Body of pancreas (tissue), 4 donors: ENCODE measurements at regions not wholly inside any gene's neighbourhood (a gene's known extent, or its start where the extent isn't known, plus 50 kb on each side); places are given as distances from the start of the nearest gene placed in this dataset.

Source experiments
- ATAC-seq: fragments of 150-250 bp; one replicate; pipeline ENCODE4 v1.9.1; 2016
- DNase-seq, 4 donors: peaks; one replicate each; pipeline ENCODE4 v3.0.0-alpha.2; 2019
- H3K27ac ChIP-seq, 4 donors: fragments of 200-600 bp; sonication (generic); 1 replicate in 3 of 4; 2 replicates in 1 of 4; pipeline versions ENCODE4 v1.5.1 to v1.6.1; 2016 to 2019; ENCODE audit warnings: mild to moderate bottlenecking in 1 of 4, mixed read lengths in 1 of 4, moderate library complexity in 1 of 4
- H3K27me3 ChIP-seq, 2 donors: fragments of 200-600 bp; sonication (generic); one replicate each; pipeline ENCODE4 v1.6.0; 2016; ENCODE audit warnings: mild to moderate bottlenecking in 1 of 2
- H3K36me3 ChIP-seq, 2 donors: fragments of 200-600 bp; sonication (generic); replicated peaks in 1 of 2; 2 replicates each; pipeline ENCODE4 v1.5.1; 2016; ENCODE audit warnings: low read depth in 2 of 2; ENCODE audit not compliant: insufficient read depth in 1 of 2
- H3K4me1 ChIP-seq: fragments of 200-600 bp; sonication (generic); one replicate; pipeline ENCODE4 v1.6.0; 2016
- H3K4me3 ChIP-seq, 2 donors: fragments of 200-600 bp; sonication (generic); 1 replicate in 1 of 2; 2 replicates in 1 of 2; pipeline ENCODE4 v1.5.1; 2016 to 2019
- H3K9me3 ChIP-seq, 3 donors: fragments of 200-600 bp; sonication (generic); 1 replicate in 2 of 3; 2 replicates in 1 of 3; pipeline ENCODE4 v1.5.1; 2016
- POLR2A ChIP-seq, 3 donors: fragments of 450-650 bp; IDR thresholded peaks; one replicate each; pipeline ENCODE4 v1.6.1; 2016; ENCODE audit warnings: antibody characterized with exemption in 3 of 3, mild to moderate bottlenecking in 2 of 3
- WGBS, 2 donors: methylation state at CpG; one replicate each; pipeline ENCODE4 v1.1.5; 2017; 5-methylcytosine and 5-hydroxymethylcytosine counted together
- intact Hi-C: fragments of 100-400 bp; cut with DNase I; formaldehyde crosslinking; loops from one replicate; pipeline ENCODE4 v1.15.1; 2023
- TF ChIP-seq, protein P1 (sequence below), 7 experiments: fragments of 450-650 bp in 4 of 7; fragments of 200-600 bp in 3 of 7; sonication (generic) in 3 of 7; IDR thresholded peaks; one replicate each; pipeline ENCODE4 v1.5.1; 2016 to 2019; ENCODE audit warnings: antibody characterized with exemption in 7 of 7

DNA sequence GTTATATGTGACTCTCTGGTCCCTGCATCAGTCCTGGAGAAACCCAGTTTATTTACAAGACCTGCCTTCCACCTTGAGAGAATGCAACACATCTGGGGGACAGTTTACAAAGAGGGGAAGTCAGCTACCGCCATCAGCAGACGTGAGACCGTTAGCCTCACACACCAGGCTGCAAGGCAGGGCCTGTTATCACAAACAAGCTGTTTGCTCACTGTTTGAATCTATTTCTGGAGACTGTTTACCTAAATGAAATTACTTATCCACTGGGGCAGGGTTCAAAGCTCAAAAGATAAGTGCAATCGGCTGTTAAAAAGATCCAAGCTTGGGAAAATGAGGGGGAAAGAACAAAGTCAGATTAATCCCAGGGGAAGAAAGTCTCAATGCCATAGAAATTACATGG is 134.4 kb downstream of the ZNF281 start:
- DNase-seq: peak; percentile 24 to 66 (median 34)
- WGBS, 2 donors: 7 to 12% methylated on average over 4 of the region's 4 CpGs

DNA sequence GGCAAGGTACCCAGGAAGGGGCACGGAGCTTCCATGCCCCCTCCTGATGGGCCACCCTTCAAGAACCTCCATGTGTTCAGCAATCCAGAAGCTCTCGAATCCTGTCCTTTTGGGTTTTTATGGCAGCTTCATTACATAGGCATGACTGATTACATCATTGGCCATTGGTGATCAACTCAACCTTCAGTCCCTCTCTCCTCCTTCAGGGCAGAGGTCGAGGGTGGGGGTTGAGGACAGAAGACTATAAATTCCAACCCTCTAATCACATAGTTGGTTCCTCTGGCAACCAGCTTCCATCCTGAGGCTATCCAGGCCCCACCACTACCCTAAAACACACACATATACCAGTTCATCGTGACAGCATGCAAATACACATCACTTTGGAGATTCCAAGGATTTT is 135.7 kb downstream of the ZNF281 start:
- TF ChIP-seq, protein P1, sequence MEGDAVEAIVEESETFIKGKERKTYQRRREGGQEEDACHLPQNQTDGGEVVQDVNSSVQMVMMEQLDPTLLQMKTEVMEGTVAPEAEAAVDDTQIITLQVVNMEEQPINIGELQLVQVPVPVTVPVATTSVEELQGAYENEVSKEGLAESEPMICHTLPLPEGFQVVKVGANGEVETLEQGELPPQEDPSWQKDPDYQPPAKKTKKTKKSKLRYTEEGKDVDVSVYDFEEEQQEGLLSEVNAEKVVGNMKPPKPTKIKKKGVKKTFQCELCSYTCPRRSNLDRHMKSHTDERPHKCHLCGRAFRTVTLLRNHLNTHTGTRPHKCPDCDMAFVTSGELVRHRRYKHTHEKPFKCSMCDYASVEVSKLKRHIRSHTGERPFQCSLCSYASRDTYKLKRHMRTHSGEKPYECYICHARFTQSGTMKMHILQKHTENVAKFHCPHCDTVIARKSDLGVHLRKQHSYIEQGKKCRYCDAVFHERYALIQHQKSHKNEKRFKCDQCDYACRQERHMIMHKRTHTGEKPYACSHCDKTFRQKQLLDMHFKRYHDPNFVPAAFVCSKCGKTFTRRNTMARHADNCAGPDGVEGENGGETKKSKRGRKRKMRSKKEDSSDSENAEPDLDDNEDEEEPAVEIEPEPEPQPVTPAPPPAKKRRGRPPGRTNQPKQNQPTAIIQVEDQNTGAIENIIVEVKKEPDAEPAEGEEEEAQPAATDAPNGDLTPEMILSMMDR (IDR thresholded peaks at IDR 0.05): no peak
- TF ChIP-seq POLR2A (IDR thresholded peaks at IDR 0.05): no peak
- intact Hi-C loops: loop anchor here (10.0 kb wide), 1 partner anchor 211 kb away; no protein-coding TSS in a partner anchor
- peaks cover 21% of the 10 kb centered on the region for H3K4me1 ChIP-seq
- no peaks in the 10 kb centered on the region for H3K9me3 ChIP-seq
- WGBS, 2 donors: 85 to 95% methylated on average over 3 to 4 of the region's 4 CpGs
- no peak for ATAC-seq
- DNase-seq: no peak
- H3K36me3 ChIP-seq: no peaks in the 10 kb centered on the region
- H3K4me3 ChIP-seq: no peak overlapping the region
- no peaks in the 10 kb centered on the region for H3K27me3 ChIP-seq
- no peak overlapping the region for H3K27ac ChIP-seq

More for the DNA sequence above, 134.4 kb downstream of the ZNF281 start:
- Histone ChIP-seq H3K36me3 (no peaks in the 10 kb centered on the region), H3K9me3 (no peaks in the 10 kb centered on the region), H3K27me3 (no peaks in the 10 kb centered on the region), H3K4me1 (peaks cover 26% of the 10 kb centered on the region), H3K27ac (peak overlapping the region in 1 of 4 donors; percentile 22), H3K4me3 (no peak overlapping the region)
- intact Hi-C loops: loop anchor here (10.0 kb wide), 1 partner anchor 209 kb away; no protein-coding TSS in a partner anchor
- TF ChIP-seq POLR2A (IDR thresholded peaks at IDR 0.05): no peak
- TF ChIP-seq, protein P1 (IDR thresholded peaks at IDR 0.05): no peak
- peak; percentile 51 for ATAC-seq

DNA sequence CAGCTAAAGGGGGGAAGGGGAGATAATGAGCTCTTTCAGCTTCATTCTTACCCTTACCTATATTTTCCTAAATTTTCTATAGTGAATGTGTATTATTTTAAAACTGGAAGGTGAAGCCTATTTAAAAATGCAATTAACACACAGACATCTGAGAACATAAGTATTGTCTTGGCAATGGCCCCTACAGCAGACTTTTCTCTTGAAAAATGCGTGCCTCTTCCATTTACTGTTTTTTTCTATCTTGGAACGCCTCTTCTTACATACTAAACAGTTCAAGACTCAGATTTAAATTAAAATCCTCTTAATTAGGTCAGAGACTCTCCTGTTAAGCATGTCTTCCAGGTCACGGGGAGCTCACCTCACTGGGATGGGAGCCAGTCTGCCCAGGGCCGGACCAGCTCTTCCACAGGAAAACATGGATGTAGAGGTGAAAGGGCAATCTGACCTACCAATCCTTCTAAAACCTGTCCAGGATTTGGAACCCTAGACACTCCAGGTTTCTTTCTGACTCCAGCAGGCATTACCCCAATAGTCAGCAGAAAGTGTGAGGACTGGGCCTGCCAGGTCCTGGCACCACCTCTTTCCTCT is 137.3 kb downstream of the ZNF281 start:
- TF ChIP-seq POLR2A (IDR thresholded peaks at IDR 0.05): no peak
- TF ChIP-seq, protein P1 (IDR thresholded peaks at IDR 0.05): no peak
- Histone ChIP-seq H3K36me3 (no peaks in the 10 kb centered on the region), H3K27ac (no peak overlapping the region), H3K27me3 (no peaks in the 10 kb centered on the region), H3K9me3 (no peaks in the 10 kb centered on the region), H3K4me1 (peaks cover 21% of the 10 kb centered on the region), H3K4me3 (no peak overlapping the region)
- intact Hi-C loops: loop anchor here (10.0 kb wide), 1 partner anchor 212 kb away; no protein-coding TSS in a partner anchor
- ATAC-seq: no peak
- WGBS, 2 donors: 89 to 95% methylated on average over 4 of the region's 4 CpGs
- DNase-seq: no peak

DNA sequence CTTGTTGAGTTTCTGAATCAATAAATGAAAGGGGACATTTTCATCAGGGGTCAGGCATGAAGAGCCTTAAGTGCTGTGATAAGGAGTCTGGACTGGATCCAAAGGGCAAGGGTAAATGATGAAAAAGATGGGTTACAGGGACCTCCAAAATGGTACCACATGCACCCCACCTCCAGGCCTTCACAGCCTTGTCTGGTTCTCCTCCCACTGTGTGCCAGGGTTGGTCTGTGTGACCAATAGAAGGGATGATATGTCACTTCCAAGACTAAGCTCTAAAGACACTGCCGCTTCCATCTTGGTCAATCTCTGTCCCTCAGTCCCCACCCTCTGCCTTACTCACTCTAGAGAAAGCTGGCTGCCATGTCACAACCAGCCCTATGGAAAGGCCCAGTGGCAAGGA is 140.6 kb downstream of the ZNF281 start:
- Histone ChIP-seq H3K27me3 (no peaks in the 10 kb centered on the region), H3K36me3 (no peaks in the 10 kb centered on the region), H3K9me3 (no peaks in the 10 kb centered on the region), H3K27ac (no peak overlapping the region), H3K4me3 (no peak overlapping the region), H3K4me1 (no peaks in the 10 kb centered on the region)
- no peak for DNase-seq
- ATAC-seq: no peak
- WGBS, 2 donors: 100% methylated on average over 1 of the region's 1 CpG
- intact Hi-C loops: no loop called here
- no peak for TF ChIP-seq POLR2A (IDR thresholded peaks at IDR 0.05)
- TF ChIP-seq, protein P1 (IDR thresholded peaks at IDR 0.05): no peak

DNA sequence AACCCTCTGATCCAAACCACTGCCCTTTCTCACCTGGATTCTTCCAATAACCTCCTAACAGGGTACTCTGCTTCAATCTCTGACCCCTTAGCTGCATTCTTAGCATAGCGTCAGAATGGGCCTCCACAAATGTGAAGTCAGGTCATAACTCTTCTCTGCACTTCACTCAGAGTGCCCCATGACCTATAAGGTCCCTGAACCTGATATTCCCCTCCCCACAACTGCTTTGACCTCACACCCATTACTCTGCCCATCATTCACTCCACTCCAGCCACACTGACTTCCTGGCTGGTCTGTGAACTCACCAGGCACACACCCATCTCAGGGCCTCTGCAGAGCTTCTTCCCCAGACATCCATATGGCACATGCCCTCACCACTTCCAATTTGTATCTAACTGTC is 141.9 kb downstream of the ZNF281 start:
- Histone ChIP-seq H3K9me3 (no peaks in the 10 kb centered on the region), H3K27ac (no peak overlapping the region), H3K4me3 (no peak overlapping the region), H3K36me3 (no peaks in the 10 kb centered on the region), H3K27me3 (no peaks in the 10 kb centered on the region), H3K4me1 (no peaks in the 10 kb centered on the region)
- no peak for DNase-seq
- TF ChIP-seq, protein P1 (IDR thresholded peaks at IDR 0.05): no peak
- TF ChIP-seq POLR2A (IDR thresholded peaks at IDR 0.05): no peak
- 89 to 100% methylated on average over 1 of the region's 1 CpG for WGBS, 2 donors
- intact Hi-C loops: no loop called here
- ATAC-seq: no peak
